ENCODE measurements at regions not wholly inside any gene's neighbourhood (a gene's known extent, or its start where the extent isn't known, plus 50 kb on each side); places are given as distances from the start of the nearest gene placed in this dataset.
"Not testable (repeated sequence)": the region's sequence is repeated elsewhere in the genome, so short reads cannot be mapped to it uniquely, and the experiment has no call there.

DNA sequence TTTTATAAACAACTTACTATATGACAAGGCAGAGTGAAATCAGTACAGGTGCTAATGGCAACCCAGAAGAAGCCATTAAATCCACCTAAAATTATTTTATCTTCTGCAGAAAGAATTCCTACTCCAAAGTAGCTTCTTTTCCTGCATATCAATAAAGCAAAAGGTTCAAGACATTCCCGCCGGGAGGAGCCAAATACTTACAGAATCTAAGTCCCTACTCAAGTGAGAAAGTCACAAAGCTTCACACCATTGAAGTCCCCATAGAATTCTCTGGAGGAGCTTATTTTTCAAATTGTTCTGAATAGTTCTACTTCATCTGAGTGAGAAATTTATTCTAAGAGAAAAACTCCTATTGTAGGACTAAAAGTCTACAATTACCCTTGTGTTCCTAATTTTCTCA lies 233.7 kb upstream of the HNRNPA3 start:
- peak; percentile 19 for DNase-seq (ENCODE audit: low read depth, low spot score)
- in situ Hi-C loops (cut with HindIII; ENCODE audit: low pct_unique_long_range_greater_than_20kb, low sequenced_read_pairs): no loop called here

DNA sequence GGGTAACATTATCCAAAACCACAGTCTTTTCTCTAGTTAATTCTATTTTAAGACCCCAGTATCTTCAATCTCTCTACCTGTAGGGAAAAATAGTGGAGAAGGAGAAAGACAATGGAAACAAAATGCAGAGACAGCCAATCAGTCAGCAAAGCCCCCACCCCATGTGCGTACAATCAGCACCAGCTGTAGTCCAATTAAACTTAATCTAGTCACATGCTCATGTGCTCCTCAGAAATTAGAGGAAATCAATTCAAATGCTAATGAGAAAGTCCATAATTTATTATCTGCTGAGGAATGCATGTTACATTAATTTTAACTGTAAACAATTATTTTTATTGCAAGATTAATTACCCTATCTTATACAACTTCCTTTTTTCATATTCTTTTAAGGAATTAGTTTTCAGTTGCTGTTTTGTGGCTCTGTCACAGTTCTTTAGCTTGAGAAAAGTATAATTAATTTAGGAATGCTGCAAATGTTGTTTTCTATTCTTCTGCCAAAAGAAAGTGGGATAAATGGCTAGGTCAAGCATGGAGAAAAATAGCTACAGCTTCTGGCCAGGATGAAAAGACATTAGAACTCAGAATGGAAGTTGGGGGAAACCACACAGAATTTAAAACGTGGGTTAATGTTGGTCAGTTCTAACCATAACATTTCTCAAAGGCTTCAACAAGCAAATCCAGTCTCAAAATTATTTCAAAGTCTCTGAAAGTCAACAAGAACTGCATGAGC lies 232.4 kb upstream of the HNRNPA3 start:
- no peak for DNase-seq (ENCODE audit: low read depth, low spot score)
- in situ Hi-C loops (cut with HindIII; ENCODE audit: low pct_unique_long_range_greater_than_20kb, low sequenced_read_pairs): no loop called here

DNA sequence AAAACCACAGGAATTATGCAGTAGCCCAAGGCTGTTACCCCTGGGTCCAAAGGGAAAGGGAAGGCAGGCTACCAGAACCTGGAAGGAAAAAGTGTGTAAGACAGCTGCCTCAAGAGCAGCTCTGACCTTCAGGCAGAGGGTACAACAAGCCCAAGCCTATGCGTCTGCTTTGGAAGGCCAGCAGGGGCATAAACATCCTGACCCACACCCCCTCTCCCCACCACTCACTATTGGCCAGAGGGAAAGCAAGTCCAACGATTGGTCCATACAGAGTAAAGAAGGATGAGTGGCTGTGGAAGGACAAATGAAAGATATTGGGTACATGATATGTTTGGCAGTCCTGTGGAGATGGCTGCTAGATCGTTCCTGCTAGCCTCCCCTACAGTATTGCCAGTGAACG lies 227.6 kb upstream of the HNRNPA3 start:
- DNase-seq (ENCODE audit: low read depth, low spot score): no peak
- in situ Hi-C loops (cut with HindIII; ENCODE audit: low pct_unique_long_range_greater_than_20kb, low sequenced_read_pairs): no loop called here

DNA sequence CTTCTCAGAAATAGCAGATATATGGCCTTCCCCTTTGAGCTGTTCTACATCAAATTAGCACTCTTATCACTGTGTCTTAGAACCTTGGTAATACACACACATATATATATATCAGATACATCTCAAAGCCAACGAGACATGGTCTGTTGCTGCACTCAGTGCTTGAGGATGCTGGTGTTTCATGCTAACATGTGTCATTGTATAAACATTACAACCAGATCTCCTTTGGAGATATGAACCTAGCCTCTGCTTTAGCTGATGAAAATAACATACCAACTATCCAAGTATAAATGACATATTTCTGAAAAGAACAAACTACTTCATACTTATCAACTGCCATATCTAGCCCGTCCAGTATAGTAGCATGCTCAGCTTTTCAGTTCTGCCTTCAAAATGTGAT lies 226.7 kb upstream of the HNRNPA3 start:
- in situ Hi-C loops (cut with HindIII; ENCODE audit: low pct_unique_long_range_greater_than_20kb, low sequenced_read_pairs): no loop called here
- DNase-seq (ENCODE audit: low read depth, low spot score): no peak

DNA sequence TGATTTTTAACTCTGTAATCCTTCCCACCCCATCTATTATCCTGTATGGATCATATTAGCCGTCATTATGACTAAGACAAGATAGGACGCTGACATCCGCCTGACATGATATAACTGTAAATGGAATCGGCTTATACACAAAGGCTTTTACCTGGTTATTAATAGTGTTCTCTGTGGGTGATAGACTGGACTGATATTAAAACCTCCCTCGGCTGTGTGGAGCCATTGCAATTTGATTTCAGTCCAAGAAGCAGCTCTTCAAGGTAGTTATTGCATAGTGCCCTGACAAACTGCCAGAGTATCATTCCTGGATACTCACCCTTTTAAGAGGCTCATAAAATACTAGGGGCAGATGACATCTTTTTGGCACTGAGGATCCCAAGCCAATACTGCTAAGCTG lies 226.1 kb upstream of the HNRNPA3 start:
- DNase-seq (ENCODE audit: low read depth, low spot score): no peak
- in situ Hi-C loops (cut with HindIII; ENCODE audit: low pct_unique_long_range_greater_than_20kb, low sequenced_read_pairs): no loop called here

DNA sequence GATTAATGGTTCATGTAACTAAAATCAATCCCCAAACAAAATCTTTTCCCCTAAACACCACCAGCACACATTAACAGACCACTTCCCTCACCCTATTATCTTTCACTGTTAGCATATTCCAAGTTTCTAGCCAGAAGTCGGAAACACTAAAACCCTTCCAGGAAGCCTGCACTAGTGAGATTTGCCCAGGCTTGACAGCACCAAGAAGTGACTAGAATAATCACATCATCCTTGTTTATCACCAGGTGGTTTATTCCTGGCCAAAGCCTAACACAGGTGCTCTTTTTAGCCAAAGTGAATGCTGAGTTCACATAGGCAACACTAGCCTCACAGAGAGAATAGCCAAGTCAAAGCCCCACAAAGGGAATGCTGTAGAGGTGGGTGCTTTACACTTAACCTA lies 221.2 kb upstream of the HNRNPA3 start:
- DNase-seq (ENCODE audit: low read depth, low spot score): no peak
- in situ Hi-C loops (cut with HindIII; ENCODE audit: low pct_unique_long_range_greater_than_20kb, low sequenced_read_pairs): no loop called here

DNA sequence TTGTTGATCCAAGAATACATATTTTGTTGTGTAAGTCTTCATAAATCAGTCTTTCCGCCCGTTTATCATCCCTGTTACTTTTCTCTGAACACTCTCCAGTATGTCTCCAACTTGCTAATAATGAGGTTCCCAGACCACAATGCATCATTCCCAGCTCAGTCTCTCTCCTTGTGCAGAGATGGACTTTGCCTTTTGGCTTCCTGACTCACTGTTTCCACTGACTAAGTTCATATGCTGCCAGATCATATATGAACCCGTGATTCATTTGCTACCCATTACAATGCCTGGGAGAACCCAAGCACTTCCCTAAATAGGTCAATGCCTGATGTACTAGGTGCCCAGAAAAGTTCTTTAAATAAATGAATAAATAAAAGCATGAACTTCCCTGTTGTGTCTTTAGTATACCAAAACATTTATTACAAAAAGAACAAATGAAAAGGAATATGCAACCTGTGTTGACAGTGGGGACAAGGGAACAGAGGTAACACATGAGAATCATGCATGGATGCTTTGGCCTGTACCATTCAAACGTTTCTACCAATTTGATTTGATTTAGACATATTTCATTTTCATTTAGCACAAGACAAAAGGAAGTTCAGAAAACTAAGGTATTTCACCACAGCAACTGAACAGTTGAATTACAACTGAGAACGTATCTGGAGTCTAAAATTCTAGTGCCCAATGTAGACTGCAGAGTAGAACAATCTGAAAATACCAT lies 215.4 kb upstream of the HNRNPA3 start:
- DNase-seq (ENCODE audit: low read depth, low spot score): no peak
- in situ Hi-C loops (cut with HindIII; ENCODE audit: low pct_unique_long_range_greater_than_20kb, low sequenced_read_pairs): no loop called here

DNA sequence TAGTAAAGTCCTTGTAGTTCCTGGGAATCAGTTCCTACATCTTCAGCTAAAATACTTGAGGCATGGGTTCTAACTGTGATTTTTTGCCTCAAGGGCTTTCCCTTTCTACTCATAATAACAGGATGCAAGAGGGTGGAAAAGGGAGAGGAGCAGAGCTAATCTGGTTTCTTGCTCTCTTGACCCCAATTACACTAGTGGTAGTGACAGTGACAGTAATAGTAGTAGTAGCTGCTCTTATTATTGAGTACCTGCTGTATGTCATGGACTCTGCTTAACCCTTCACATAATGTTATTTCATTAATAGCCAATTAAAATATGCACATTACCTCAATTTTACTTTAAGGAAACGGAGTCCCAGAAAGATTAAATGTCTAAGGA lies 214.8 kb upstream of the HNRNPA3 start:
- in situ Hi-C loops (cut with HindIII; ENCODE audit: low pct_unique_long_range_greater_than_20kb, low sequenced_read_pairs): no loop called here
- DNase-seq (ENCODE audit: low read depth, low spot score): no peak

DNA sequence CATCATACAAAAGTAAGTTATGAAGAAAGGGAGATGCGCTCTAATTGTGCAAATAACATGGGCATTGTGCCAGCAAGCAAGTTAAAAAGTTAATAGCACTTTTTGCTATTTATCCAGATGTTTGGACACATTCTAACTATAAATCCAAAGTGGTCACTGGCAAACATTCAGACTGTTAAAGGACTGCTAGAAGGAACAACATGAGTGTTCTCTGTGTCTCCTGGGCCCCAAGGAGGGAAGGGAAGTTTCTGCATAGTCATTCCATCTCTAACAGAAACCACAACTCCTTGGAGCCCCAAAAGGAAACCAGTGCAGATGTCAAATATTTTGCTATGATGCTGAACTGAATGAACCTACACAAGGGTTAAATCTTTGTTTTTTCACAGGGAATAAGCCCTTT lies 213.3 kb upstream of the HNRNPA3 start:
- in situ Hi-C loops (cut with HindIII; ENCODE audit: low pct_unique_long_range_greater_than_20kb, low sequenced_read_pairs): no loop called here
- no peak for DNase-seq (ENCODE audit: low read depth, low spot score)

DNA sequence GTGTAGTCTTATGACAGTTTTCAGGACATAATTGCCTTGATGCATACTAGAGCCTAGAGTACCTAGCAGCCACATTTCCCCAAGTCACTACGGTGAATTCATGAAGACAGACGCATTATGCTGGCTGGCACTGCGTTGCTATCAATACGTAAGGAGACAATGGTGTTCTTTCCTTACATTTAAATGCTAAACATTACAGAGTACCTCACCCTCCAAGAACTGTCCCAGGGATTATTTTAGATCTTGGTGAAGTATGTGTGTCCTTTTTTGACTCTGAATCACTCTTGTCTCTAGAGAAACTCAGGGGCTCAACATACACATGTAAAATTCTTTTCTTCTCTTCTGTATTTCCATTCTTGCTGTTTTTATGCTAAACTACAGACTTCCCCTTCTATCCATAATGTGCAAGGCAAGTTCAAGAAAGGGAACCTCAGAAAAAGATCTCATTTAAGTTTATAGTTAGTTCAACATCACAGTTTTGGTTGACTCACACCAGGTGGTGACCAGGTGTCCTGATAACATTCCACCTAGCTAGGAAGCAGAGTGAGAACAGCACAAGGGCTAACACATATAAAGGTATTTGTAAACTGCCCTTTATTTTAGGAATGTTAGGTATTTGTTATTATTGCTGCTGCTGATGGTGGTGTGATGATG lies 212.4 kb upstream of the HNRNPA3 start:
- in situ Hi-C loops (cut with HindIII; ENCODE audit: low pct_unique_long_range_greater_than_20kb, low sequenced_read_pairs): no loop called here
- DNase-seq (ENCODE audit: low read depth, low spot score): no peak

DNA sequence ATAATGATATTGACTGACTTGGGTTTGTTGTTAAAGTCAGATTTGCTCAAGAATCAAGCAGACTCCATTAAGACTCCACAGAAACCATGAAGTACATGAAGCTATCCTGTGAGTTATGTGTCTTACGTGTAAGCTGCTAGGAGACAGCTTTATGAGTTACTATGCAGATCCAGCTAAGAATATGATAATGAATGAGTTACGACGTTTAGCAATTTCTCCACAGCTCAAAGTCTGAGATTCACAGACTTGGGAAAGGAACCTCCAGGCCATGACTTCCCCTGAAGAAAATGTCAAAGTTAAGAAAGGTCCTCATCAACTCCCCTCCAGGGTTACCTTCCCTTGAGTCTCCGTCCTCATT lies 211.9 kb upstream of the HNRNPA3 start:
- in situ Hi-C loops (cut with HindIII; ENCODE audit: low pct_unique_long_range_greater_than_20kb, low sequenced_read_pairs): no loop called here
- DNase-seq (ENCODE audit: low read depth, low spot score): no peak

DNA sequence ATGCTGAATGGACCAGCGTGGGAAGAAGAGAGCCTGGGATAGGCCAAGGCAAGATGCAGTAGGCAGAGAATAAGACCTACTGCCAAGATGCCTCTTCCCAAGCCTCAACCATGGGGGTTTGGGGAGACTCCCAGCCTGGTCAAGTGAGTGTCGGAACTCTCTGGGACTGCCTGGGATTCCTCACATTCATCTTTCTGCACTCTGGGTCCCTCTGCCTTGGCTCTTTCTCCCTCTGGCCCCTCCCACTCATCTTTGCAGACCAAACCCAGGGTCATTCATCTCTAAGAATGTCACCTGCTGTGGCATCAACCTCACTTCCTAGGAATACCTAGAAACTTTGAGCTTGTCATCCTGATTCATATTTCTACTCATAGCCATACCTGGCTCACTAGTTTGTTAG lies 211.3 kb upstream of the HNRNPA3 start:
- no peak for DNase-seq (ENCODE audit: low read depth, low spot score)
- in situ Hi-C loops (cut with HindIII; ENCODE audit: low pct_unique_long_range_greater_than_20kb, low sequenced_read_pairs): no loop called here

DNA sequence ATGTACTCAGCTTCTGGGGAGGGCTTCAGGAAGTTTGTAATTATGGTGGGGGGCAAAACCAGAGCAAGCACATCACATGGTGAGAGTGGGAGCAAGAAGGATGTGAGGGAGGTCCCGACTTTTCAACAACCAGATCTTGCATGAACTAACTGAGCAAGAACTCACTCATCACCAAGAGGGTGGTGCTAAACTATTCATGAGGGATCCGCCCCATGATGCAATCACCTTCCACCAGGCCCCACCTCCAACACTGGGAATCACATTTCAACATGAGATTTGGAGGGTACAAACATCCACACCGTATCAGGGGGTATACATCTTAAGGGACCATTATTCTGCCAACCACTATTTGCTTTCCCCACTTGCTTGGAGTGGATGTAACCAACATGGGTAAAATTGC lies 209.6 kb upstream of the HNRNPA3 start:
- DNase-seq (ENCODE audit: low read depth, low spot score): no peak
- in situ Hi-C loops (cut with HindIII; ENCODE audit: low pct_unique_long_range_greater_than_20kb, low sequenced_read_pairs): no loop called here

DNA sequence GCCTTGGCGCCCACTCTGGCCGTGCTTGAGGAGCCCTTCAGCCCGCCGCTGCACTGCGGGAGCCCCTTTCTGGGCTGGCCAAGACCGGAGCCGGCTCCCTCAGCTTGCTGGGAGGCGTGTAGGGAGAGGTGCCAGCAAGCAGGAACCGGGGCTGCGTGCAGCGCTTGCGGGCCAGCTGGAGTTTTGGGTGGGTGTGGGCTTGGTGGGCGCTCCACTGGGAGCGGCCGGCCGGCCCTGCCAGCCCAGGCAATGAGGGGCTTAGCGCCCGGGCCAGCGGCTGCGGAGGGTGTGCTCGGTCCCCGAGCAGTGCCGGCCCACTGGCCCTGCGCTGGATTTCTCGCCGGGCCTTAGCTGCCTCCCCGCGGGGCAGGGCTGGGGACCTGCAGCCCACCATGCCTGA lies 204.9 kb upstream of the HNRNPA3 start:
- in situ Hi-C loops (cut with HindIII; ENCODE audit: low pct_unique_long_range_greater_than_20kb, low sequenced_read_pairs); DNase-seq (ENCODE audit: low read depth, low spot score): not testable (repeated sequence)

DNA sequence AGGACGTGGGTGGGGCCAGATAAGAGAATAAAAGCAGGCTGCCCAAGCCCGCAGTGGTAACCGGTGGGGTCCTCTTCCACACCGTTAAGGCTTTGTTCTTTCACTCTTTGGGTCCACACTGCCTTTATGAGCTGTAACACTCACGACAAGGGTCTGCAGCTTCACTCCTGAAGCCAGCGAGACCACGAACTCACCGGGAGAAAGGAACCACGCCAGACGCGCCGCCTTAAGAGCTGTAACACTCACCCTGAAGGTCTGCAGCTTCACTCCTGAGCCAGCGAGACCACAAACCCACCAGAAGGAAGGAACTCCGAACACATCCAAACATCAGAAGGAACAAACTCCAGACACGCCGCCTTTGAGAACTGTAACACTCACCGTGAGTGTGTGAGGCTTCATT lies 203.9 kb upstream of the HNRNPA3 start:
- in situ Hi-C loops (cut with HindIII; ENCODE audit: low pct_unique_long_range_greater_than_20kb, low sequenced_read_pairs); DNase-seq (ENCODE audit: low read depth, low spot score): not testable (repeated sequence)

DNA sequence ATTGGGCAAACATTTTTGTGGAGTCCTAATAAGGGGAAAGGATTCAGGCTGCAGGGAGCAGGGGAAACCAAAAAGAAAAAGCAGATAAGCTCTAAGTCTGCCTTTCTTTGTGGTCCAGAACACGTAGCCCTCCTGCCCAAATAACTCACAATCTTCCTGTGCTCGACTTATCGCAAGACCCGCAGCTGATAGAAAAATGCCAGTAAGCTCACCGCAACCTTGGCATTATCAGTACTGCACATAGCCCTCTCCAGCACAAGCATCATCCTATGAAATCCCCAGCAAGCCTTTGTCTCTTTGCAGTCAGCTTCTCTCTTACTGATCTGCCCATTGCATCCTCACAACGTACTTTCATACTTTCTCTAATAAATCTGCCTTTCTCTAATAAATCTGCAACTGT lies 202.4 kb upstream of the HNRNPA3 start:
- in situ Hi-C loops (cut with HindIII; ENCODE audit: low pct_unique_long_range_greater_than_20kb, low sequenced_read_pairs): no loop called here
- no peak for DNase-seq (ENCODE audit: low read depth, low spot score)

DNA sequence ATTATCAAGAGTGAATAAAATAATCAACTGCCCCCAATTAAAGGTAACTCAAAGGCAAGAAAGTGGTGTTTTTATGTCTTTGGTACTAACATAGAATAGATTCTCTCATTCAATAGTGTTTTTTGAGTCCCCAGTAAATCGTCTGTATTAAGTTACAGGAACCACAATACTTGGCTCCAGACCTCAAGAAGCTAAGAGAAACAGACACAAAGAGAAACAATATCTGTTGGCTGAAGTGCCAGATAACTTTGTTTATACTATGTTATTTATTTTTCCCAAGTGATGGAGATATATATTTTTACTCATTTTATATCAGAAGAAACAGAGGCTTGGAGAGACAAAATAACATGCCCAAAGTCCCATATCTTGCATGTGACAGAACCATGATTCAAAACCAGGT lies 201.7 kb upstream of the HNRNPA3 start:
- no peak for DNase-seq (ENCODE audit: low read depth, low spot score)
- in situ Hi-C loops (cut with HindIII; ENCODE audit: low pct_unique_long_range_greater_than_20kb, low sequenced_read_pairs): no loop called here

DNA sequence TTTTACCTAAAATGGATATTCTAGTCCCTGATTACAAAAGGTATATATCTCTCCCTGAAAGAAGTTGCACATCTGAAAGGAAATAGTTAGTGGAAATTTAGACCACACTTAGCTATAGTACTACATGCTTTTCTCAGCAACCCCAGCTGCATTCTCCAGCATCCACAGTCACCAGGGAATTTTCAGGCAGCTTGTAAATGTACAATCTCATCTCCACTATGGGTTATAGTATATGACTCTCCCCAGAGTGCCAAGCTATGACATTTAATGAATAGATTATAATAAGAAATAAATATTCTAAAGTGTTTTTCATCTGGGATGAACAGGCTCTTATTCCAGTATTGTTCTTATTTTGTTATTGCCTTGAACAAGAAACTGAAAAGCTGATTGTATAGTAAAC lies 197.6 kb upstream of the HNRNPA3 start:
- in situ Hi-C loops (cut with HindIII; ENCODE audit: low pct_unique_long_range_greater_than_20kb, low sequenced_read_pairs): no loop called here

DNA sequence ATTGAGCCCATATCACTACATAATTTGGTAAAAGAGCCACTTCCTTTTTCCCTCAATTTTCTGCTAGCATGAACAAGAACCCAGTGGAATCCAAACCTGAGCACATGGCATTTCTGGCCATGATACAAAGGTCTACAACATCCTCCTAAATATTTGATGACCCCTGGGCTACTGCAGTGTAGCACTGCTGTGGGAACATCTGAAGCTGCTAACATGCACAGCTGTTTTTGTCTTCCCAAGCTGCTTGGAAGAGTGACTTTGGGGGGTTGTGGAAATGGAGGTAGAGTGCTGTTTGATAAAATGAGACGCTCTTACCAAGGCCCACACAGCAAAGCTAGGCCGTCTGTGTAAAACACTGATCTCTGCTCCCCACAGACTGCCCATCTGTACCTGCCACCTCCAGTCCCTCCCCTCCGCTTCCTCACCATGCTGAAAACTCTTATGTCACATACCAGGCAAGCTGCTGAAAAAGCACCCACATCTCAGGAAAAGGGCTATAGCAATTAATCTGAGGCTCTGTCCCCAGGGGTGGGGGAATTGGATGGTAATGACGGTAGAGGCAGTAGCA lies 197.2 kb upstream of the HNRNPA3 start:
- DNase-seq (ENCODE audit: low read depth, low spot score): no peak
- in situ Hi-C loops (cut with HindIII; ENCODE audit: low pct_unique_long_range_greater_than_20kb, low sequenced_read_pairs): no loop called here

More for the DNA sequence above, 197.6 kb upstream of the HNRNPA3 start:
- DNase-seq (ENCODE audit: low read depth, low spot score): no peak
